ENCODE measurements at regions not wholly inside any gene's neighbourhood (a gene's known extent, or its start where the extent isn't known, plus 50 kb on each side); places are given as distances from the start of the nearest gene placed in this dataset.

DNA sequence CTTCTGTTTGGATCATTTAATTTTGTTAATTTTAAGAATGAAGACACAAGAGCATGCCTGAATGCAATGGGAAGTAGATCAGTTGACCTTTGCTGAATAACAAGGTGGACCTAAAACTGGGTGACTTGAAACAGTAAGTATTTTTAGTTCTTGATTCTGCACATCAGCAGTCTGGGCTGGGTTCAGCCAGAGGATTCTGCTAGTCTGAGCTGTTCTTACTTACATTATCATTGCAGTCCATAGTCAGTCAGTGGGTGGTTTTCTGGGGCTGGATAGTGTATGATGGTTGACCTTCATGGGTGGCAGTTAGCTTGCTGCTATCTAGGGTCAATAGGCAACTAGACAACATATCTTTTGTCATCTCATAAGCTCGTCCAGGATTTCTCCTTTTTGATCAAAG lies 91.4 kb downstream of the HS3ST1 start:
- Histone ChIP-seq H3F3A (ENCODE audit: insufficient read depth, low read depth) (no peaks in the 10 kb centered on the region), H3K27me3 (ENCODE audit: insufficient read depth, low read depth) (no peaks in the 10 kb centered on the region), H3K4me2 (no peak overlapping the region), H2AFZ (no peak overlapping the region), H3K79me2 (ENCODE audit: low read depth) (no peaks in the 10 kb centered on the region), H4K20me1 (ENCODE audit: insufficient read depth) (no peaks in the 10 kb centered on the region), H3K27ac (no peak overlapping the region), H3K36me3 (ENCODE audit: low read depth) (no peaks in the 10 kb centered on the region), H3K4me3 (no peak overlapping the region), H3K9me3 (ENCODE audit: insufficient read depth, low read depth) (no peaks in the 10 kb centered on the region), H3K4me1 (replicated peaks; ENCODE audit: insufficient read depth) (no peaks in the 10 kb centered on the region), H3K9me2 (ENCODE audit: insufficient read depth) (no peaks in the 10 kb centered on the region)
- BruUV-seq (replicated peaks): no TSS peak
- intact Hi-C loops (cut with micrococcal nuclease; ENCODE audit: unreplicated experiment): no loop called here
- DNase-seq: no peak
- ChIA-PET POLR2A (ENCODE audit: unreplicated experiment) (interaction anchor here (0.7 kb wide), 1 partner anchor 930 kb away, joined by 3 read pairs; no protein-coding TSS in a partner anchor), CTCF (no interaction called here)
- TF ChIP-seq, protein P1, sequence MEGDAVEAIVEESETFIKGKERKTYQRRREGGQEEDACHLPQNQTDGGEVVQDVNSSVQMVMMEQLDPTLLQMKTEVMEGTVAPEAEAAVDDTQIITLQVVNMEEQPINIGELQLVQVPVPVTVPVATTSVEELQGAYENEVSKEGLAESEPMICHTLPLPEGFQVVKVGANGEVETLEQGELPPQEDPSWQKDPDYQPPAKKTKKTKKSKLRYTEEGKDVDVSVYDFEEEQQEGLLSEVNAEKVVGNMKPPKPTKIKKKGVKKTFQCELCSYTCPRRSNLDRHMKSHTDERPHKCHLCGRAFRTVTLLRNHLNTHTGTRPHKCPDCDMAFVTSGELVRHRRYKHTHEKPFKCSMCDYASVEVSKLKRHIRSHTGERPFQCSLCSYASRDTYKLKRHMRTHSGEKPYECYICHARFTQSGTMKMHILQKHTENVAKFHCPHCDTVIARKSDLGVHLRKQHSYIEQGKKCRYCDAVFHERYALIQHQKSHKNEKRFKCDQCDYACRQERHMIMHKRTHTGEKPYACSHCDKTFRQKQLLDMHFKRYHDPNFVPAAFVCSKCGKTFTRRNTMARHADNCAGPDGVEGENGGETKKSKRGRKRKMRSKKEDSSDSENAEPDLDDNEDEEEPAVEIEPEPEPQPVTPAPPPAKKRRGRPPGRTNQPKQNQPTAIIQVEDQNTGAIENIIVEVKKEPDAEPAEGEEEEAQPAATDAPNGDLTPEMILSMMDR (conservative IDR thresholded peaks at IDR 0.05): no peak
- no peak for TF ChIP-seq EZH2 (IDR thresholded peaks at IDR 0.05; ENCODE audit: low read depth)

DNA sequence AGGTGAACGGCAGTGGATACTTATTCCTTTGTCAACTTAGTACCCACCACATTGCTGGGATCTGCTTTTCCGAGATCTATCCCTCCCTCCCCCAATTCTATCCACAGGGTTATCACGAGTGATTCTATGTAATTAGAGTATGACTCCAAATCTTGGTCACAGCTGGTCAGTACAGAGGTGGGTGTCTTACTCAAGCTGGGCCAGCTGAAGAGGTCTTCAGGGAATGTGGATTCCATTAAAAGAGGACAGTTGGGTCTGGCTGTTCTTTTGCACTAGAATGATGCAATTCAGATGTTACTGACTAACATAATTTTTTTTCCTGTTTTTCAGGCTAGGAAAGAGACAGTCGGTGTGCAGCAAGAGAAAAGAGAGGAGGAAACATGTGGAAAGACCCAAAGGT lies 92.3 kb downstream of the HS3ST1 start:
- intact Hi-C loops (cut with micrococcal nuclease; ENCODE audit: unreplicated experiment): no loop called here
- no peak overlapping the region for H2AFZ ChIP-seq
- no peak overlapping the region for H3K27ac ChIP-seq

DNA sequence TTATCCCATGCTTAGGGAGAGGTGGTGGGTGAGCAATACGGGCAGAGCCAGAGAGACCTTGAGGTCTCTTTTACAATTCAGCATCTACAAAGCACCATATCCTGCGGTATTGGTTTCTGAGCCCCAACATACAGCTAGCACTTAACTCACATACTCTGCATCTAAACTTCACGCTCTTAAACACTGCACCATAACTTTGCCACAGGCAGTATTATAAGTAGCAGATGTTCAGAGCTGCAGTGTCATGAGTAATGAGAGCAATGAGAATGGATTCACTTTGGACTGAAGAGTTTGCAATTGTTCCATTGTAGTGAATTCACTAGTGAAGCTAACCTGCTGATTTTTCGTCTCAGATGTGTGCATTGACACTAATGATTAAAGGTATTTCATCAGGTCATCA lies 93.8 kb downstream of the HS3ST1 start:
- ChIA-PET POLR2A (ENCODE audit: unreplicated experiment) (no interaction called here), CTCF (no interaction called here)
- no TSS peak for BruUV-seq (replicated peaks)
- Histone ChIP-seq H3K9me2 (ENCODE audit: insufficient read depth) (no peaks in the 10 kb centered on the region), H4K20me1 (ENCODE audit: insufficient read depth) (no peaks in the 10 kb centered on the region), H3K4me3 (no peak overlapping the region), H3K4me2 (no peak overlapping the region), H3K9me3 (ENCODE audit: insufficient read depth, low read depth) (no peaks in the 10 kb centered on the region), H3K4me1 (replicated peaks; ENCODE audit: insufficient read depth) (no peaks in the 10 kb centered on the region), H3K79me2 (ENCODE audit: low read depth) (no peaks in the 10 kb centered on the region), H3K36me3 (ENCODE audit: low read depth) (no peaks in the 10 kb centered on the region), H3K27me3 (ENCODE audit: insufficient read depth, low read depth) (no peaks in the 10 kb centered on the region), H3F3A (ENCODE audit: insufficient read depth, low read depth) (no peaks in the 10 kb centered on the region), H2AFZ (no peak overlapping the region), H3K27ac (no peak overlapping the region)
- no peak for DNase-seq
- no peak for TF ChIP-seq EZH2 (IDR thresholded peaks at IDR 0.05; ENCODE audit: low read depth)
- TF ChIP-seq, protein P1 (conservative IDR thresholded peaks at IDR 0.05): no peak
- intact Hi-C loops (cut with micrococcal nuclease; ENCODE audit: unreplicated experiment): no loop called here

More for the DNA sequence above, 92.3 kb downstream of the HS3ST1 start:
- Histone ChIP-seq H3K36me3 (ENCODE audit: low read depth) (no peaks in the 10 kb centered on the region), H3K4me3 (no peak overlapping the region), H4K20me1 (ENCODE audit: insufficient read depth) (no peaks in the 10 kb centered on the region), H3K79me2 (ENCODE audit: low read depth) (no peaks in the 10 kb centered on the region), H3K27me3 (ENCODE audit: insufficient read depth, low read depth) (no peaks in the 10 kb centered on the region), H3K4me2 (no peak overlapping the region), H3K9me2 (ENCODE audit: insufficient read depth) (no peaks in the 10 kb centered on the region), H3F3A (ENCODE audit: insufficient read depth, low read depth) (no peaks in the 10 kb centered on the region), H3K9me3 (ENCODE audit: insufficient read depth, low read depth) (no peaks in the 10 kb centered on the region), H3K4me1 (replicated peaks; ENCODE audit: insufficient read depth) (no peaks in the 10 kb centered on the region)
- BruUV-seq (replicated peaks): no TSS peak
- no peak for DNase-seq
- ChIA-PET POLR2A (ENCODE audit: unreplicated experiment) (no interaction called here), CTCF (no interaction called here)
- TF ChIP-seq EZH2 (IDR thresholded peaks at IDR 0.05; ENCODE audit: low read depth): no peak
- TF ChIP-seq, protein P1 (conservative IDR thresholded peaks at IDR 0.05): no peak
